ENCODE measurements at regions not wholly inside any gene's neighbourhood (a gene's known extent, or its start where the extent isn't known, plus 50 kb on each side); places are given as distances from the start of the nearest gene placed in this dataset.

DNA sequence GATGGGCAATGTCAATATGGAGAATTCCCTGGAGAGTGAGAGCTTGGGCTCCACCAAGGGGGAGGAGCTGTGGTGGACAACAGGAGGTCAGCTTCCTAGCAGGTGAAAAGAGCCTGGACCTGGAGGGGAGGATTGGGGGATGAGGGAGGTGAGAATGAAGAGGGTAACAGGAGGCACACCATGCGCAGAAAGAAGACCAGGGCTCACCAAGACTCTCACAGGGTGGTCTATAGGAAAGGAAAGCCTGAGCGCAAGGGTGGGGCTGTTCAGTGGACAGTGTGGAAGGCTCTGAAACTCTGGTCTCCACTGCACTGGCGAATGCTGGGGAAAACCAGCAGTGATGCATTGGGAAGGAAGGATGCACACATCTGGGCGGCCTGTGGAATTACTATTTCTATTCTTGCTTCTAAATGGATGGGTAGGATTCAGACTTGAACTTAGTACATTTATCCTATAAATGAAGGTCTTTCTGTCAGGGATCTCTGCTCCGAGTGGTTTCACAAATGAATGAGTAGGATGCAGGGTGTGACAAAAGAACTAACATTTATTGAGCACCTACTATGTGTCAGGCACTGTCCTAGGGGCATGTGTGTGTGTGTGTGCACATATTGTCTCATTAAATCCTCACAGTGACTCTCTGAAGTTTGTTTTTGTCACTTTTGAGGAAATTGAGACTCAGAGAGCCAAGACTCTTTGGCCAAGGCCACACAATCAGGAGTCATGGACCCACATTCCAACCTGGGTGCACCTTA lies 152.7 kb downstream of the CD83 start:
- peaks cover 10% of the 10 kb centered on the region; the same call in 1 of the 2 replicates for H3K27me3 ChIP-seq (ENCODE audit: insufficient read depth)
- Mint-ChIP-seq H3K4me1 (peaks cover 17% of the 10 kb centered on the region), H3K4me3 (no peak overlapping the region), H3K27me3 (ENCODE audit: insufficient read depth, low read depth, poor library complexity) (peaks cover 18% of the 10 kb centered on the region), H3K27ac (no peak overlapping the region), H3K36me3 (ENCODE audit: low read depth) (peaks cover 18% of the 10 kb centered on the region; the same call in 2 of the 3 replicates), H3K9me3 (peaks cover 18% of the 10 kb centered on the region)
- no peaks in the 10 kb centered on the region for H3F3A ChIP-seq (replicated peaks; ENCODE audit: low read depth)
- no peaks in the 10 kb centered on the region for H3K79me2 ChIP-seq (replicated peaks; ENCODE audit: insufficient read depth)
- no peaks in the 10 kb centered on the region for H4K20me1 ChIP-seq (replicated peaks; ENCODE audit: insufficient read depth)
- no peak overlapping the region for H3K4me2 ChIP-seq
- no peak overlapping the region for H3K4me3 ChIP-seq
- DNase-seq (ENCODE audit: low spot score) (no peak), ATAC-seq (no peak)
- peaks cover 27% of the 10 kb centered on the region; the same call in 1 of the 2 replicates for H3K9me2 ChIP-seq (ENCODE audit: insufficient read depth)
- H3K36me3 ChIP-seq (ENCODE audit: insufficient read depth), result no peaks in the 10 kb centered on the region; the same call in 1 of the 2 replicates
- TF ChIP-seq EZH2phosphoT487 (IDR thresholded peaks at IDR 0.05; ENCODE audit: unreplicated experiment), result no peak
- no peak for TF ChIP-seq ZNF114 (CRISPR knock-in tag; IDR thresholded peaks at IDR 0.05)
- TF ChIP-seq, protein P1, sequence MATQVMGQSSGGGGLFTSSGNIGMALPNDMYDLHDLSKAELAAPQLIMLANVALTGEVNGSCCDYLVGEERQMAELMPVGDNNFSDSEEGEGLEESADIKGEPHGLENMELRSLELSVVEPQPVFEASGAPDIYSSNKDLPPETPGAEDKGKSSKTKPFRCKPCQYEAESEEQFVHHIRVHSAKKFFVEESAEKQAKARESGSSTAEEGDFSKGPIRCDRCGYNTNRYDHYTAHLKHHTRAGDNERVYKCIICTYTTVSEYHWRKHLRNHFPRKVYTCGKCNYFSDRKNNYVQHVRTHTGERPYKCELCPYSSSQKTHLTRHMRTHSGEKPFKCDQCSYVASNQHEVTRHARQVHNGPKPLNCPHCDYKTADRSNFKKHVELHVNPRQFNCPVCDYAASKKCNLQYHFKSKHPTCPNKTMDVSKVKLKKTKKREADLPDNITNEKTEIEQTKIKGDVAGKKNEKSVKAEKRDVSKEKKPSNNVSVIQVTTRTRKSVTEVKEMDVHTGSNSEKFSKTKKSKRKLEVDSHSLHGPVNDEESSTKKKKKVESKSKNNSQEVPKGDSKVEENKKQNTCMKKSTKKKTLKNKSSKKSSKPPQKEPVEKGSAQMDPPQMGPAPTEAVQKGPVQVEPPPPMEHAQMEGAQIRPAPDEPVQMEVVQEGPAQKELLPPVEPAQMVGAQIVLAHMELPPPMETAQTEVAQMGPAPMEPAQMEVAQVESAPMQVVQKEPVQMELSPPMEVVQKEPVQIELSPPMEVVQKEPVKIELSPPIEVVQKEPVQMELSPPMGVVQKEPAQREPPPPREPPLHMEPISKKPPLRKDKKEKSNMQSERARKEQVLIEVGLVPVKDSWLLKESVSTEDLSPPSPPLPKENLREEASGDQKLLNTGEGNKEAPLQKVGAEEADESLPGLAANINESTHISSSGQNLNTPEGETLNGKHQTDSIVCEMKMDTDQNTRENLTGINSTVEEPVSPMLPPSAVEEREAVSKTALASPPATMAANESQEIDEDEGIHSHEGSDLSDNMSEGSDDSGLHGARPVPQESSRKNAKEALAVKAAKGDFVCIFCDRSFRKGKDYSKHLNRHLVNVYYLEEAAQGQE (IDR thresholded peaks at IDR 0.05; ENCODE audit: unreplicated experiment), result no peak
- TF ChIP-seq JUNB (IDR thresholded peaks at IDR 0.05; ENCODE audit: unreplicated experiment), result no peak
- no peak overlapping the region for H2AFZ ChIP-seq
- peaks cover 9% of the 10 kb centered on the region for H3K4me1 ChIP-seq (ENCODE audit: insufficient read depth)
- no peak overlapping the region for H3K27ac ChIP-seq (ENCODE audit: low read depth)

DNA sequence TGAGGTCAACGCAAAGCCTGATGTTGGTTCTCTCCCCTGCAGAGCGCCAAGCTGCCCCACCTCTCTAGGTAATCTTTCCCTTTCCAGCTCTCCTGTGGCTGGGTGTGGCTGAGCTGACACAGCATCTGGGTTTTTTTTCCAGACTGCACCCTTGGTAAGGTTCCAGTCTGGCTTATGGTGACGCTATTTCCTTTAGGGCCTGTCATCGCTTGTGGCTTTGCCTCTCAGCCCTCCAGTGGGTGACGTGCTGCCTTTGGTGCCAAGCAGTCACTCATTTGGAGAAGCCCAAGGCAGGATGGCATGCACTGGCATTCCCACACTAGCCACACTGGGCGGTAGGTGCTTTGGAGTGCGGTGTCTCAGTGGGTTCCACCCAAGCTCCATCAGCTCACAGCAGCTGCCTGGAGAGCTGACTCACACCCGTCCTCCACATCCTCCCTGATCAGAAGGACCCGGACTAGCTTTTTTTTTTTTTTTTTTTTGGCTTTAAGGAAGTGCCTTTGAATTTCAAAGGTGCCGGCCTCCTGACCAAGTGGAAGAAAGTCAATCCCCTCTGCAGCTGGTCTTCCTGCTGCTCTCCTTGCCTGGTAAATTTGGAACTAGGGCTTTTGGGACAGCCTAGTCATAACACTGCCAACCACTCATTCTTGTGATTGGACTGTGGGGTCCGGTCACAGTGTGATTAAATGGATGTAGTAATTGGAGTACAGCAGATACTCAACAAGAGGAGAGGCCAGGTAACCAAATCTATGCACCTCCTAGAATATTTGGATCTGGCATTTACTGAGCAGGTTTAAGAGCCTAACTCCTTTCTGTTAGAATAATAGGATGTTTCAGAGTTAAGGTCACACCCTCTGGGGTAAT lies 153.6 kb downstream of the CD83 start:
- H3K4me1 Mint-ChIP-seq, result peaks cover 18% of the 10 kb centered on the region

More for the DNA sequence above, 153.6 kb downstream of the CD83 start:
- TF ChIP-seq, protein P1 (IDR thresholded peaks at IDR 0.05; ENCODE audit: unreplicated experiment), result no peak
- TF ChIP-seq, protein P2, sequence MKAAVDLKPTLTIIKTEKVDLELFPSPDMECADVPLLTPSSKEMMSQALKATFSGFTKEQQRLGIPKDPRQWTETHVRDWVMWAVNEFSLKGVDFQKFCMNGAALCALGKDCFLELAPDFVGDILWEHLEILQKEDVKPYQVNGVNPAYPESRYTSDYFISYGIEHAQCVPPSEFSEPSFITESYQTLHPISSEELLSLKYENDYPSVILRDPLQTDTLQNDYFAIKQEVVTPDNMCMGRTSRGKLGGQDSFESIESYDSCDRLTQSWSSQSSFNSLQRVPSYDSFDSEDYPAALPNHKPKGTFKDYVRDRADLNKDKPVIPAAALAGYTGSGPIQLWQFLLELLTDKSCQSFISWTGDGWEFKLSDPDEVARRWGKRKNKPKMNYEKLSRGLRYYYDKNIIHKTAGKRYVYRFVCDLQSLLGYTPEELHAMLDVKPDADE (IDR thresholded peaks at IDR 0.05), result no peak
- TF ChIP-seq EZH2 (IDR thresholded peaks at IDR 0.05; ENCODE audit: low read depth, unreplicated experiment), result no peak
- peaks cover 9% of the 10 kb centered on the region for H3K4me1 ChIP-seq (ENCODE audit: insufficient read depth)
- Mint-ChIP-seq H3K27me3 (ENCODE audit: insufficient read depth, low read depth, poor library complexity) (peaks cover 26% of the 10 kb centered on the region), H3K27ac (no peak overlapping the region), H3K4me3 (no peak overlapping the region), H3K9me3 (peaks cover 18% of the 10 kb centered on the region), H3K36me3 (ENCODE audit: low read depth) (peaks cover 18% of the 10 kb centered on the region; the same call in 2 of the 3 replicates)
- no peak overlapping the region for H3K27ac ChIP-seq (ENCODE audit: low read depth)
- H3K4me2 ChIP-seq, result no peak overlapping the region
- peaks cover 27% of the 10 kb centered on the region; the same call in 1 of the 2 replicates for H3K9me2 ChIP-seq (ENCODE audit: insufficient read depth)
- no peak overlapping the region for H2AFZ ChIP-seq
- H3K4me3 ChIP-seq, result no peak overlapping the region
- no peaks in the 10 kb centered on the region for H4K20me1 ChIP-seq (replicated peaks; ENCODE audit: insufficient read depth)
- ATAC-seq (no peak), DNase-seq (ENCODE audit: low spot score) (no peak)
- no peaks in the 10 kb centered on the region; the same call in 1 of the 2 replicates for H3K36me3 ChIP-seq (ENCODE audit: insufficient read depth)
- peaks cover 10% of the 10 kb centered on the region; the same call in 1 of the 2 replicates for H3K27me3 ChIP-seq (ENCODE audit: insufficient read depth)
- no peaks in the 10 kb centered on the region for H3F3A ChIP-seq (replicated peaks; ENCODE audit: low read depth)
- H3K79me2 ChIP-seq (replicated peaks; ENCODE audit: insufficient read depth), result no peaks in the 10 kb centered on the region
